Stimulated activated CD8-positive, alpha-beta memory T cell treated with anti-CD3 and anti-CD28 coated beads, Interleukin-15, amount 100 ng/mL, for 24 hours (primary cell): ENCODE measurements at regions not wholly inside any gene's neighbourhood (a gene's known extent, or its start where the extent isn't known, plus 50 kb on each side); places are given as distances from the start of the nearest gene placed in this dataset.

ENCODE experiments used
- DNase-seq: peaks from one replicate; pipeline ENCODE4 v3.0.0-alpha.2; 2020; ENCODE audit warnings: low read depth

DNA sequence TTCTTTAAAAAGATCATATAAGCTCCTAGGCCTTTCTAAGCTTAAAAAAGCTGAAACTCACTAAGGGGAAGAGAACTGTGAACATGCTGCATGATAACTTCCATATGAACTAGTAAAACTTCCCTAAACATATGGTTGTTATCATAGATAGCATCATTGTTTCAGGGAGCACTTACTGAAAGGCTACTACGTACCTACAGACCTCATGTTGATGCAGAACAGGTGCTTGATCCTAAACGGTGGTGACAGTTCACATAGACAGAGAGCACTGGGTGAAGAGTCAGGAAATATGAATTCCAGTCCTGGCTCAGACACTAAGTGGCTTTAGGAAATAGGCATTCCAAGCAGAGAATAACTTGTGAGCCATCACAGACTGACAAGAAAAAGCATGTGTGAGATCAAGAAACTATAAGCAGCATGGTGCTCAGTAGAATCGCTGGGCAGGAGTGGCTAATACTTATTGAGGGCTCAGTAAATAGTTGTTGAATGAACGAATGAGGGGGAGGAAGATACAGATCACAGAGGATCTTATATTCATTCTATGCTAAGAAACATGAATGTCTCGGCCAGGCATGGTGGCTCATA is 78.4 kb upstream of the NUDT4 start:
- DNase-seq = no peak

DNA sequence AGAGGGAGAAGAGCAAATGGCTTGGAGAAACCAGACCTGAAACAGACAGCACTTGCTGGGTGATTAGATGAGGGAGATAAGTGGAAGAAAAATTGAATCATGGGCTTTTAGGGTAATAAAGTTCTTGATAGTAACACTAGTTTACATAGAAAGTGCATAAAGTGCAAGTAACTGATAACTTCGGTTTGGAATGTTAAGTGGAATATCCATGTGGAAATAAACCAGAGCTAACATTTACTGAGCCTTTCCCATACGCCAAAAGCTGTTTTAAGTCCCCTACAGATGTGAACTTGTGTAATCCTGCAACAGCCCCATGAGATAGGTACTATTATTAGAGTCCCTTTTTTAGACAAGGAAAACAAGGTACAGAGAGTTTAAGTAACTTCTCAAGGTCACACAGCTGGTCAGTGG is 77.1 kb upstream of the NUDT4 start:
- no peak for DNase-seq

DNA sequence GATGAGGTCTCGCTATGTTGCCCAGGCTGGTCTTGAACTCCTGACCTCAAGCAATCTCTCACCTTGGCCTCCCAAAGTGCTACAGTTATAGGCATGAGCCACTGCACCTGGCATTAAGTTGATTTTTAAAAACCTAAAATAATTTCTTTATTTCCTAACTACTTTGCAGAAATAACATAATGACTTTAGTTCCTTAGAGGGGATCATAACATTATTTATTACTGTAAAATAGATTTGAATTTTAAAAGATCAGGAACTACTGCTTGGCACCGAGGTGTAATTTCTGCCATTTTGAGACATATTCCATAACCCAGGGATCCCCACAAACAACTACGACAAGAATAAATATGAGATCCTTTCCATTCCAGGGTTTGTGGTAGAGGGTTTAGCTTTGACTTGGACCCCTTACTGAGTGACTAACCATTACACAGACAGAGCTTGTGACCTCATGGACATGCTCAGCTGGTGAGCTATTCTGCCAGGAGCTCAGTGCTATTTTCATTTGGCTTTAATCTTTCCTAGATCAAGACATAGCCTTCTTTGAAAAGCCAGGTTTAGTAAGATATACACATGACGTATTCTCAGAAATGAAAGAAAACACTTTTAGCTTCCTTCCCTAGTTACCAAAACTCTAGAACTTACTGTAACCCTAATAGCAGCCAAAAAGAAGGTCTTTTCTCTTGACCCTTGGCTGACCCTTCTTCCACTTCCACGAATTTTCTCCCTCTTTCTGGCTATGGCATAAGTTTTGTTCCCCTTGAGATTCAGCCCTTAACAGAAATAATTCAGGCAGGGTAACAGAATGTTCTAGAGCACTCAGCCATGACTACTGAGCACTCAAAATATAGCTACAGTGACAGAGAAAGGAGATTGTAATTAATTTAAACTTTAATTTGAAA is 75.1 kb upstream of the NUDT4 start:
- no peak for DNase-seq

DNA sequence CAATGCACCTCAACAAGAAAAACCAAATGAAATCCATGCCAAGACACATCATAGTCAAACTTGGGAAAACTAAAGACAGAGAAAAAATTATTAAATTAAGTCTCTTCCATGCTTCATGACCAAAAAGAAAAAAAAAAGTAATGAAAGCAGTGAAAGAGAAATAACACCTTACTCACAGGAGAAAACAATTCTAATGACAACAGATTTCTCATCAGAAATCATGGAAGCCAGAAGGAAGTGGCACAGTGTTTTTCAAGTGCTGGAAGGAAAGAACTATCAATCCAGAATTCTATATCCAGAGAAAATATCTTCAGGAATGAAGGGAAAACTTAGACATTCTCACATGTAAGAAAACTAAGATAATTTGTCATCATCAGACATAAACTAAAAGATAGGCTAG is 71.1 kb upstream of the NUDT4 start:
- no peak for DNase-seq

DNA sequence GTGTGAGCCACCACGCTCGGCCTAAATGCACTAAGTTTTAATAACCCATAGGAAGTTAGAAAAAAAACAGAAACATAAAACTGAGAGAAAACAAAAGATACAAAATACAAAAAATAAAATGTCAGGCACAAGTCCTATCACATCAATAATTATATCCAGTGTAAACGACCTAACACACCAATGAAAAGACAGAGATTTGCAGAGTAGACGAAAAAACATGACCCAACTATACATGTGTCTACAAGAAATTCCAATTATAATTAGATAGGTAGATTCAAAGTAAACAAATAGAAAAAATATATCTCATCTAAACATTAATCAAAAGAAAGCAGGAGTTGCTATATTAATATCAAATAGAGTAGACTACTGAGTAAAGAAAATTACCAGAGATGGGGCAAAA is 69.4 kb upstream of the NUDT4 start:
- DNase-seq = no peak

DNA sequence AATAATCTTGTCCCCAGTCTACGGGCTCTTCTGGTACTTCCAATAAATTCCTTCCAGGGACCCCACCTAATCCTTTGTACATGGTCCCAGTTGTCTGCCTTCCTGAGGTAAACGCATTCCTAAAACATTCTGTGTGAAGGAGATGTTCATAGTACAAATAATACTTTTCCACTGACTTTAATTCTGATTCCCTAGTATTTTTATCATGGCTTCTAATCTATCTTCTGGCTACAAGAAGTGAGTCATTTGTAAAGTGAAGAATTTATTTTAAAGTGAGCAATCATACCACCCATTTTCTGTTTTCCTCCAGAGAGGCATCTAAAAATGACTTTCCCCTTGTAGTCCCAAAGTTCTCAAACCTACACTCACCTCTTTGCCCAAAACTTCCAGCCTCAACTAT is 65.9 kb upstream of the NUDT4 start:
- no peak for DNase-seq

DNA sequence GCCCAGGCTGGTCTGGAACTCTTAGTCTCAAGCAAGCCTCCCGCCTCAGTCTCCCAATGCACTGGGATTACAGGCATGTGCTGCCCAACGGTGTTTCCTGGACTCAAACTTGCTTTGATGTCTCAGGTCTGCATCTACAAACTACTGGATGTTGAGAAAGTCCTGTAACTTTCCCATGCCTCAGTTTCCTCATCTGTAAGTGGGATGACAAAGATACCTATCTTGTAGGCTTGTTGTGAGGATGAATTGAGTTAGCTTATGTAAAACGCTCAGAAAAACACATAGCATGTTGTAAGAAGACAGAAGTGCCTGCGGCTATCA is 63.6 kb upstream of the NUDT4 start:
- no peak for DNase-seq

DNA sequence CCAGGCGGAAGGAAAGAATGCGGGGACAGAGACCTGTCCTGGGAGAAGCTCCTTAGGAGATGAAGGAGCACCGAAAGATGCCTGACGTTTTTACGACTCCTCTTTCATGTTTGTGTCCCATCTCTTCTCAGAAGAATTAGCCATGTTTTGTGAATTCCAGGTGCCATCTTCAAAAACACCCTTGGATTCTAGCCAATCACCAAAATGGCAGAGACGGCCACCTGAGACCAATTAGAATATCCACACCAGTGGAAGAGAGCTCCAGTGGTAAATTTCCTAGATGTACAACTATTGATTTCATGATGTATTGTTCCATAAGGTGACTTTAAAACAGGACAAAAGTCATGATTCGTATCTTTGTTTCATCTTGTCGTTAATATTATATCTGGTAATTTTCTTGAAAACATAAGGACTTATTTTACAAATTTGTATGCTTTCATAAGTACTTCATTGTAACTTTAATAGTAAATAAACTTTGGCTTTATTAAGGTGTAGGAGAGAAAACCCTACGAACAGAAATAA is 62.3 kb upstream of the NUDT4 start:
- no peak for DNase-seq

DNA sequence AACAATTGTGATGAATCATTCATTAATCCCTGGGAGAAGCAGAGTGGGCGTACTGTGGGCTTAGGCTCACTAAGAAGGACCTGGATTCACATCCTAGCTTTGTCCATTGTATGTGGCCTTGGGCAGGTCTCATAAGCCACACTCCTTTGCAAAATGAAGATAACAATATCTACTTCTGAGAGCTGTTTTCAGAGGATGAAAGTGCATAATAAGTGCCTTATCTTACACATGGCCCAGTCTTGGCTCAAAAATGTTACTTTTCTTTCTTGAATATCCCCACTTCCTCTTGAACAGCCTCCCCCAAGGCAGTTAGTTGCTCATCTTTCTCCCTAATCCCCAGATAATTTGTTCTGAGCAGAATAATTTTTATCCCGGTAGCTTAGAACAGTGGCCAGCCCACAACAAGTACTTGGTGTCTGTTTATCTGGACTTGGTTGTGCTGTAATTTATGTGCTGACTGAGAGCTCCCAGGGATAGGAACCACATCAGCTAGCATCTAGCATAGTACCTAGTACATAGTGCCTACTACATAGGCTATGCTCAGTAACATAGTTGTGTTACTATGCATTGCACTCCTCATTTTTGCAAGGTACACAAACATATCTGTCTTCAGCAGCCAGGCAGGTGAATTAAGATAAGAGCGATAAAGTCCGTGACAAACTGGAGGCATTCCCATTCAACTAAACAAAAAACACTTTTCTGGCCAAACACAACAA is 61.7 kb upstream of the NUDT4 start:
- DNase-seq = no peak

DNA sequence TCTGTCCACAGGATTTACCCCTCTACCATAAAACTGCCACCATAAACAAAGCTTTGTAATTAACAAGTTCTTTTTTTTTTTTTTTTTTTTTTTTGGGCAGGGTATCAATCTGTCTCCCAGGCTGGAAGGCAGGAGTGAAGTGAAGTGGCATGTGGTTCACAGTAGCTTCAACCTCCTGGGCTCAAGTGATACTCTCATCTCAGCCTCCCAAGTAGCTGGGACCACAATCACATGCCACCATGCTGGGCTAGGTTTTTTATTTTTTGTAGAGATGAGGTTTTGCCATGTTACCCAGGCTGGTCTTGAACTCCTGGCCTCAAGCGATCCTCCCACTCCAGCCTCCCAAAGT is 61.1 kb upstream of the NUDT4 start:
- DNase-seq = no peak

DNA sequence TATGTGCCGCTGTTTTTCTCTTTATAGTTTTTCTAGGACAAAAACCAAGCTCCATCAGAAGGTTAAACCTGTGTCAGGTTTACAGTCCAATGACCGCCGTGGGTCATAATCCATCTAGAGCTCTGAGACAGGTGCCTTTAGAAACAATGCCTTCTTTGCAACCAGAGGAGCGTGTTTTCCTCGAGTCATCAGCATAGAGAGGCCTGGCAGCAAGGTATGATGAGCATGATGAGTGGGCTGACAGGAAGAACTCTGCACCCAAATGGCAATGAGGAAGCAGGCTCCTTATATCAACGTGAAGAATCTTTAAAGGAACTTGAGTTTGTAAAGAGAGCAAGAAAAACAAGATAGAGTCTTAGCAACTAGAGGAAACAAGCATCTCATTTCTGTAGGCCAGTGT is 60.5 kb upstream of the NUDT4 start:
- no peak for DNase-seq

DNA sequence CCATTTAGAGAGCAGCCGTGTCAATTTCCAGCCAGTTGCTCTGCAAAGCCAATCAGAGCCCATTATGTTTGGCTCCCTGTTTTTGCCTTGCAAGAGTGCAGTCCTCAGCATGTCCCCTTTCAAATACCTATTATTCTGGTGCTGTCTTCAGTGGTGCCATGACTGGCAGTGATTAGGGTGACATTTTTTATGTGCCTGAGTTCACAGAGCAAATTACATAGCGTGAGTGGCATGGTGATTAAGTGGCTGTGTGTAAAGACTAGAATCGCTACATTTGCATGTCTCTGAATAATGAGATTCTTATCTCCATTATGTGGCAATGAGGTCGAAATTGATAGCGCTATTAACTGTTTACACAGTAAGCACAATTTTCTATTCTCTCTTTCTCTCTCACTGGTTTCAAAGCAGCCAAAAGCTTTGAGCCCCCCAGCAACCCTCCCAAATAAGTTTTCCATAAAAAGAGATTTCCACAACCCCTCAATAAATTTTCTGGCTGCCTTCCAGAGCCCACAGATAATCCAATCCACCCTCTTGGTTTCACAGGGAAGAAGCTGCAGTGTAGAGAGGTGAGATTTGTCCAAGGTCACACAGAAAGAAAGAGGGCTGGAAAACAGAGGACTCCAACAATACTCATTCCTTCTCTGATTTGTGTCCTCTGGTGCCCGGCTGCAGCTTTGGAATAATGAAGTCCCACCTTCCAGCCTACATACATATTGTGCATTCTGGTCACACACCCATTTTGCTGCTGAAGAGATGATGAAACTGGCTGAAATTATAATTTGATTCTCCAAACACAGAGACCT is 58.8 kb upstream of the NUDT4 start:
- DNase-seq = no peak

DNA sequence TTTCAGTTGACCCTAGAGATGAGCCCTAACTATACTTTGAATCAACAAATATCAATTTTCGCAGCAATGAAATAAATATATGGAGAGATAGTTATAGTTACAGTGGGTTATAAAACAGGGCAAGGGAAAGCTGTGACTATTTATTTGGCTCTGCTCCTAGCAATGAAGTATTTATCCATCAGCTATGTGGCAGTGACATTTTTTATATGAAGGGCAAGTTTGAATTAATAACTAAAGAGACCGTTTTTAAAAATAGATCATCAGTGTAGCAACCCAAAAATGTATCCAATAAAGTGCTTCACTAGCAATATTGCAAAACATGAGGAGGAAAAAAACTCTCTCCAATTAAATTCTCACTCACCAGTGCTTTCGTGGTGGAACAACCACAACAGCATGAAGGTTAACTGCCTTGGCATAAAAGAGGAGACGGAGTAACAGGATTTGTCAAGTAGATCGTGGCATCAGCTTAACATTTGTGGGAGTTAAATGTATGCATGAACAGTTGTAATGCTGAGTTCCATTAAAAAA is 58.1 kb upstream of the NUDT4 start:
- no peak for DNase-seq

DNA sequence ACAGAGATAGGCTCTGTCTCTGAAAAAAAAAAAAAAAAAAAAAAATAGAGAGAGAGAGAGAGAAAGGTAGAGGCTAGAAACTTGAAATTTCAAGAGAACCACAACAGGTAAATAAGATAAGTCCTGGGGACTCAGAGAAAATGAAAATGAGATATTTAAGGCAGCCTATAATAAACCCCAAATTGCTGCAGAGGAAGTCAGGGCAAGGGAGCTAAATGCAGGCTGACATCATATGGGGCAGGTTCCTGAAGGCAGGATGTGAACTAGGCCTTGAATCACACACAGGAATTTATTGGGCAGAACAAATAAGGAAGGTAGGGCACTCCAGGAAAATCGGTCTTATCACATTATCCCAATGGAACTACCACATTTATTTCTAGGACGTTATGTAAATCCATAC is 54.9 kb upstream of the NUDT4 start:
- DNase-seq = no peak

DNA sequence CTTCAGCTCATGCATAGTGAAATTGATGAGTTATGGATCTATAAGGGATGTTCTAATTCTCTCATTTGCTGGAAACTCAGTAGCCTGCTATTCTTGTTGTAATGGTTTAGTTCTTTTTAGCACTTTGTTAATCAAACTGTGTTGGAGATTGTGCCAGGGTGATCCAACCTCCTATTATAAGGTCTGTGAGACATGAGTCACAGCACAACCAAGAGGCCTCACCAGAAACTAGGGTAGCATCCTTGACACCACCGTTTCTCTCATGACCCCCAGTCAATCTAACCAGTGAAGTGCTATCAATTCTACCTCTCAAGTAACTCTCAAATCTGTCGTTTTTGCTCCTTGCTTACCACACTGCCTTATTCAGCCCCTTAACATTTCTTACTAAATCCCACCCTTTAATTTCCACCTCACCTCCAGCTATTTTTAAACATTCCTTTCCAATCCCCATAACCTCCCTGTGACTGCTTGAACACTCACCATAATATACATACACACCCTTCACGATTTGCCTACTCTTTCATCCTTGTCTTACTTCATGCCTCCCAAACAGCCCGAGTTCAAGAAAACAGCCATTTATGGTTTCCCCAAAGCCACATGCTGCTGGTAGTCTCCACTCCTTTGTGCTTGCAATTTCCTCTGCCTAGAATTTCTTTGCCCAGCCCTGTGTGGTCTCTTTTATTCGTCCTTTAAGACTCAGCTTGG is 53.9 kb upstream of the NUDT4 start:
- DNase-seq = no peak

DNA sequence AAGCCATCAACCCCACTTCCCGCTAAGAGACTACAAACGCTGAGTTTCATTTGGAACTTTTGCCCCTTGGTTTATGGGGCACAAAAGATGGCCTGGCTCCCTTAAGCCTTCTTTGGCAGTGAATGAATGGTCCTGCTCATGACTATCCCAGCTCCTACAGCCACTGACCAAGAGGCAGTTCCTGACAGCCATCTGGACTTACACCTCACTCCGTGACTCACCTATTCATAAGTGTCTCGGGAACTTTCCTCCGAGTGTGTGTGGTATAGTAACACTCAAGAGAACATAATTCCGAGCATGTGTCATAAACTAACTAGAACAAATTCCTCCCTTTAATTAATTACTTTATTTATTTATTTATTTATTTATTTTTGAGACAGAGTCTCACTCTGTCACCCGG is 51.9 kb upstream of the NUDT4 start:
- DNase-seq = no peak
